H1 (cell line): ENCODE measurements at regions not wholly inside any gene's neighbourhood (a gene's known extent, or its start where the extent isn't known, plus 50 kb on each side); places are given as distances from the start of the nearest gene placed in this dataset.

Source experiments
- CEBPB ChIP-seq: IDR thresholded peaks from 2 replicates; pipeline ENCODE4 v1.6.1; 2012; ENCODE audit warnings: low read depth, low read length
- CHD1 ChIP-seq: IDR thresholded peaks from 2 replicates; pipeline ENCODE4 v1.6.1; 2012; ENCODE audit warnings: low read depth, low read length, improper control_type of control experiment
- CHD2 ChIP-seq: IDR thresholded peaks from 2 replicates; pipeline ENCODE4 v1.6.1; 2012; ENCODE audit warnings: low read length, improper control_type of control experiment
- KDM5A ChIP-seq: fragments of 200-600 bp; IDR thresholded peaks from 2 replicates; pipeline ENCODE4 v1.7.1; 2012; ENCODE audit warnings: mild to moderate bottlenecking, low read length, inconsistent platforms, mixed read lengths
- MAX ChIP-seq: IDR thresholded peaks from 2 replicates; pipeline ENCODE4 v1.6.1; 2012; ENCODE audit warnings: inconsistent platforms
- RAD21 ChIP-seq, 2 experiments: IDR thresholded peaks in 1 of 2; conservative IDR thresholded peaks in 1 of 2; 2 replicates each; pipeline ENCODE4 v1.6.1; 2011; ENCODE audit warnings: low read depth in 2 of 2, low read length in 2 of 2, improper control_type of control experiment in 1 of 2, inconsistent platforms in 1 of 2, mild to moderate bottlenecking in 1 of 2, moderate library complexity in 1 of 2
- RXRA ChIP-seq: IDR thresholded peaks from 2 replicates; pipeline ENCODE4 v1.6.1; 2011; ENCODE audit warnings: low read depth, mild to moderate bottlenecking, low read length, moderate library complexity; ENCODE audit not compliant: insufficient read depth
- SUZ12 ChIP-seq: fragments of 200-600 bp; sonication (generic); IDR thresholded peaks from 2 replicates; pipeline ENCODE4 v1.6.1; 2012; ENCODE audit warnings: mild to moderate bottlenecking, inconsistent platforms, low read length, moderate library complexity, mixed read lengths
- TAF1 ChIP-seq: IDR thresholded peaks from 2 replicates; pipeline ENCODE4 v1.6.1; 2011; ENCODE audit warnings: mild to moderate bottlenecking, low read depth, low read length
- TF ChIP-seq, protein P1 (sequence below), 3 experiments: IDR thresholded peaks; 1 replicate in 2 of 3; 2 replicates in 1 of 3; pipeline versions ENCODE4 v1.5.1 to v1.6.1; 2011; ENCODE audit warnings: low read length in 3 of 3, mild to moderate bottlenecking in 3 of 3, inconsistent platforms in 2 of 3, low read depth in 1 of 3, moderate library complexity in 1 of 3; ENCODE audit not compliant: insufficient read depth in 1 of 3; ENCODE audit errors: control extremely low read depth in 1 of 3

DNA sequence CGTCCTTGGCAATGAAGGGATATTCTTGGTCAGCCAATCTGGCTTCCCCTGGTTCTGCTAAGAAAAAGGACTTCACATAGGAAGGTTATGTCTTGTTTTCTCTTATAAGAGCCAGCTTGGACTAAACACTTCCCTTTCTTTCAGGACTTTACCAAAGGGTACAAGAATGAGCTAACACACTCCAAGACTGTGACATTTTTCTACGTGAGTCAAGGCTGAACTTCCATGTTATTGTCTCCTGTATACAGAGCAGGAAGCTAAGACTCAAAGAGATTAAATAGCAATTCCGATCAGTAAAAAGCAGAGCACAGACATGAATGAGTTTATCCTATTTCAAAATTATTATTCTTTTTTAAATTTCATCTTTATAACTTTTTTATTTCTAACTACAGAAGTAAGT, 63.3 kb upstream of the STT3B start:
- TF ChIP-seq CHD1: no peak
- no peak for TF ChIP-seq KDM5A
- no peak for TF ChIP-seq CHD2
- no peak for TF ChIP-seq RAD21 (IDR thresholded peaks at IDR 0.05 in 1 of 2, conservative IDR thresholded peaks at IDR 0.05 in 1 of 2; ENCODE audit: low read depth in 2 of 2, low read length in 2 of 2)
- no peak for TF ChIP-seq SUZ12
- TF ChIP-seq CEBPB: no peak
- TF ChIP-seq MAX: no peak
- TF ChIP-seq RXRA: no peak
- TF ChIP-seq TAF1: no peak
- TF ChIP-seq, protein P1, sequence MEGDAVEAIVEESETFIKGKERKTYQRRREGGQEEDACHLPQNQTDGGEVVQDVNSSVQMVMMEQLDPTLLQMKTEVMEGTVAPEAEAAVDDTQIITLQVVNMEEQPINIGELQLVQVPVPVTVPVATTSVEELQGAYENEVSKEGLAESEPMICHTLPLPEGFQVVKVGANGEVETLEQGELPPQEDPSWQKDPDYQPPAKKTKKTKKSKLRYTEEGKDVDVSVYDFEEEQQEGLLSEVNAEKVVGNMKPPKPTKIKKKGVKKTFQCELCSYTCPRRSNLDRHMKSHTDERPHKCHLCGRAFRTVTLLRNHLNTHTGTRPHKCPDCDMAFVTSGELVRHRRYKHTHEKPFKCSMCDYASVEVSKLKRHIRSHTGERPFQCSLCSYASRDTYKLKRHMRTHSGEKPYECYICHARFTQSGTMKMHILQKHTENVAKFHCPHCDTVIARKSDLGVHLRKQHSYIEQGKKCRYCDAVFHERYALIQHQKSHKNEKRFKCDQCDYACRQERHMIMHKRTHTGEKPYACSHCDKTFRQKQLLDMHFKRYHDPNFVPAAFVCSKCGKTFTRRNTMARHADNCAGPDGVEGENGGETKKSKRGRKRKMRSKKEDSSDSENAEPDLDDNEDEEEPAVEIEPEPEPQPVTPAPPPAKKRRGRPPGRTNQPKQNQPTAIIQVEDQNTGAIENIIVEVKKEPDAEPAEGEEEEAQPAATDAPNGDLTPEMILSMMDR (IDR thresholded peaks at IDR 0.05; ENCODE audit: control extremely low read depth in 1 of 3, insufficient read depth in 1 of 3, low read depth in 1 of 3, low read length in 3 of 3): no peak
